ENCODE measurements at regions not wholly inside any gene's neighbourhood (a gene's known extent, or its start where the extent isn't known, plus 50 kb on each side); places are given as distances from the start of the nearest gene placed in this dataset.

GRCh38 chr18:71168557-71169145 is 879.8 kb downstream of the SOCS6 start (continued):
- TF ChIP-seq TCF7 (CRISPR knock-in tag; IDR thresholded peaks at IDR 0.05; ENCODE audit: low read depth), result no peak
- no peak for TF ChIP-seq NR1H2 (CRISPR knock-in tag; IDR thresholded peaks at IDR 0.05)
- no peak for TF ChIP-seq CREB1 (CRISPR knock-in tag; IDR thresholded peaks at IDR 0.05)
- TF ChIP-seq MAX (CRISPR knock-in tag; IDR thresholded peaks at IDR 0.05), result no peak
- TF ChIP-seq RELA (CRISPR knock-in tag; IDR thresholded peaks at IDR 0.05; ENCODE audit: borderline replicate concordance), result no peak

- no peak for DNase-seq (ENCODE audit: low spot score)
- ATAC-seq, result no peak
- Mint-ChIP-seq H3K4me1 (no peaks in the 10 kb centered on the region), H3K4me3 (no peak overlapping the region), H3K9me3 (peaks cover 82% of the 10 kb centered on the region), H3K36me3 (peaks cover 71% of the 10 kb centered on the region), H3K27ac (no peak overlapping the region), H3K27me3 (ENCODE audit: low read depth) (peaks cover 2% of the 10 kb centered on the region; the same call in 1 of the 2 replicates)
- ChIA-PET CTCF (no interaction called here), POLR2A (no interaction called here)
- no peak for TF ChIP-seq SMAD4 (CRISPR knock-in tag; IDR thresholded peaks at IDR 0.05)
- no peak for TF ChIP-seq GTF2I (CRISPR knock-in tag; conservative IDR thresholded peaks at IDR 0.05)
- TF ChIP-seq USF2 (CRISPR knock-in tag; IDR thresholded peaks at IDR 0.05), result no peak
- TF ChIP-seq ZNF416 (CRISPR knock-in tag; IDR thresholded peaks at IDR 0.05), result no peak
Measured at GRCh38 chr18:71136487-71136886, 847.6 kb downstream of the SOCS6 start.

DNA sequence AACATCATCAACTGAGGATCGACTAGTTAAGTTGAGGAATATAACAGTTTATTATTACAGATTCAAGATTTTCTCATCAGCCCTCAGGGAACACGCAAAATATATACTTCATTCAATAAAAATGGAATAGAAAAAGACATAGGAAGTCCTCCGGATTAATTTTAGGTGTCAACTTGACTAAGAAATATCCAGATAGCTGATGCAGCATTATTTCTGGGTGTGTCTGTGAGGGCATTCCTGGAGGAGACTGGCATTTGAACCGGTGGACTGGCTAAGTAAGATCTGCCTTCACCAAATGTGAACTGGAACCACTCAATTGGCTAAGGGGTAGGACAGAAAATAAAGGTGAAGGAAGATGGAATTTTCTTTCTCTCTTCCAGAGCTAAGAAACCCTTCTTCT is 845.3 kb downstream of the SOCS6 start:
- ATAC-seq (no peak), DNase-seq (ENCODE audit: low spot score) (no peak)
- ChIA-PET POLR2A (no interaction called here), CTCF (no interaction called here)
- H3K4me1 Mint-ChIP-seq, result no peaks in the 10 kb centered on the region
- H3K27me3 Mint-ChIP-seq (ENCODE audit: low read depth), result no peaks in the 10 kb centered on the region
- H3K36me3 Mint-ChIP-seq, result peaks cover 61% of the 10 kb centered on the region
- H3K4me3 Mint-ChIP-seq, result no peak overlapping the region
- peaks cover 71% of the 10 kb centered on the region for H3K9me3 Mint-ChIP-seq
- H3K27ac Mint-ChIP-seq, result no peak overlapping the region
- TF ChIP-seq NFATC4 (CRISPR knock-in tag; IDR thresholded peaks at IDR 0.05) (no peak), ETV6 (CRISPR knock-in tag; IDR thresholded peaks at IDR 0.05) (no peak), E2F1 (CRISPR knock-in tag; IDR thresholded peaks at IDR 0.05) (no peak), GRHL2 (CRISPR knock-in tag; IDR thresholded peaks at IDR 0.05; ENCODE audit: insufficient replicate concordance, severe bottlenecking) (no peak), ZNF532 (CRISPR knock-in tag; IDR thresholded peaks at IDR 0.05; ENCODE audit: borderline replicate concordance) (no peak), IRF1 (CRISPR knock-in tag; IDR thresholded peaks at IDR 0.05) (no peak), ZNF396 (CRISPR knock-in tag; IDR thresholded peaks at IDR 0.05; ENCODE audit: borderline replicate concordance) (no peak), NR3C1 (CRISPR knock-in tag; conservative IDR thresholded peaks at IDR 0.05; ENCODE audit: low read depth) (no peak), FOXK1 (CRISPR knock-in tag; IDR thresholded peaks at IDR 0.05) (no peak), MAX (CRISPR knock-in tag; IDR thresholded peaks at IDR 0.05) (no peak), CREB1 (CRISPR knock-in tag; IDR thresholded peaks at IDR 0.05) (no peak), ZNF512 (CRISPR knock-in tag; IDR thresholded peaks at IDR 0.05; ENCODE audit: borderline replicate concordance) (no peak), EMX1 (CRISPR knock-in tag; IDR thresholded peaks at IDR 0.05) (no peak)
- TF ChIP-seq, protein P1, sequence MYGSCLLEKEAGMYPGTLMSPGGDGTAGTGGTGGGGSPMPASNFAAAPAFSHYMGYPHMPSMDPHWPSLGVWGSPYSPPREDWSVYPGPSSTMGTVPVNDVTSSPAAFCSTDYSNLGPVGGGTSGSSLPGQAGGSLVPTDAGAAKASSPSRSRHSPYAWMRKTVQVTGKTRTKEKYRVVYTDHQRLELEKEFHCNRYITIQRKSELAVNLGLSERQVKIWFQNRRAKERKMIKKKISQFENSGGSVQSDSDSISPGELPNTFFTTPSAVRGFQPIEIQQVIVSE (CRISPR knock-in tag; IDR thresholded peaks at IDR 0.05; ENCODE audit: borderline replicate concordance), result no peak
- TF ChIP-seq, protein P2, sequence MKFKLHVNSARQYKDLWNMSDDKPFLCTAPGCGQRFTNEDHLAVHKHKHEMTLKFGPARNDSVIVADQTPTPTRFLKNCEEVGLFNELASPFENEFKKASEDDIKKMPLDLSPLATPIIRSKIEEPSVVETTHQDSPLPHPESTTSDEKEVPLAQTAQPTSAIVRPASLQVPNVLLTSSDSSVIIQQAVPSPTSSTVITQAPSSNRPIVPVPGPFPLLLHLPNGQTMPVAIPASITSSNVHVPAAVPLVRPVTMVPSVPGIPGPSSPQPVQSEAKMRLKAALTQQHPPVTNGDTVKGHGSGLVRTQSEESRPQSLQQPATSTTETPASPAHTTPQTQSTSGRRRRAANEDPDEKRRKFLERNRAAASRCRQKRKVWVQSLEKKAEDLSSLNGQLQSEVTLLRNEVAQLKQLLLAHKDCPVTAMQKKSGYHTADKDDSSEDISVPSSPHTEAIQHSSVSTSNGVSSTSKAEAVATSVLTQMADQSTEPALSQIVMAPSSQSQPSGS (CRISPR knock-in tag; IDR thresholded peaks at IDR 0.05; ENCODE audit: borderline replicate concordance, low read depth), result no peak
